ENCODE measurements at regions not wholly inside any gene's neighbourhood (a gene's known extent, or its start where the extent isn't known, plus 50 kb on each side); places are given as distances from the start of the nearest gene placed in this dataset.

GRCh38 chr7:32658467-32658869, 163.2 kb downstream of the AVL9 start:
- TF ChIP-seq CTCF (IDR thresholded peaks at IDR 0.05) (no peak), POLR2A (IDR thresholded peaks at IDR 0.05) (no peak), EP300 (IDR thresholded peaks at IDR 0.05) (no peak)
